NCI-H2107 (cell line): ENCODE measurements at regions not wholly inside any gene's neighbourhood (a gene's known extent, or its start where the extent isn't known, plus 50 kb on each side); places are given as distances from the start of the nearest gene placed in this dataset.

Source experiments
- DNase-seq: peaks from one replicate; lab custom pipeline; 2025; lab: John Stamatoyannopoulos, UW

DNA sequence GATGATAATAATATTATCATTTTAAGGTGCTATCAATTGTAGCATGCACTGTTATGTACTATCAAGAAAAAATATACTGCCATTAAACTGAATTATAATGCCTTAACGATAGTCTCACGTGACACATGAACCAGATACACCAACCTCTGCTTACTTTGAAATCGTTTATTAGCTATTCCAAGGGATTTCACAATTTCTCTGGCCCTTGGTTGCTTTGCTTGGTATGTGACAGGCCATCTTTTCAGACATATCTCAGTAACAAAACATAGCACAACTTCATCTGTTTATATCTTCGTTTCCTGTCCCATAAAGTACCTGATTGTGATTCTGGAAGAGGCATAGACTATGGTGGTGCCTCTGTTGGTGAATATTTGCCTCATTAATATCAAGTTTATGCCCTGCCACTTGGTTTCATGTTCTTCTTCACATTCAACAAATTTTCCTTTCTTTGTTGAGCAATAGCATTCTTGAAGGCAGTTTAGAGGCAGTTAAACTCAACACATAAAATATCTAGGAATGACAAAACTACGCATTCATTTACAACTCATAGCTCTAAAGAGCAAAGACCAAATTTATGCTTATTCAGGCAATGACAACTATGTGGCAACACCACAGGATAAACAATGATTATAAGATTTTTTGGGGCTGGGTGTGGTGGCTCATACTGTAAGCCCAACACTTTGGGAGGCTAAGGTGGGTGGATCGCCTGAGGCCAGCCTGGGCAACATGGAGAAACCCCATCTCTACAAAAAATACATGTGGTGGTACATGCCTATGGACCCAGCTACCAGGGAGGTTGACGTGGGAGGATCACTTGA, 84.3 kb downstream of the MCFD2 start:
- no peak for DNase-seq

DNA sequence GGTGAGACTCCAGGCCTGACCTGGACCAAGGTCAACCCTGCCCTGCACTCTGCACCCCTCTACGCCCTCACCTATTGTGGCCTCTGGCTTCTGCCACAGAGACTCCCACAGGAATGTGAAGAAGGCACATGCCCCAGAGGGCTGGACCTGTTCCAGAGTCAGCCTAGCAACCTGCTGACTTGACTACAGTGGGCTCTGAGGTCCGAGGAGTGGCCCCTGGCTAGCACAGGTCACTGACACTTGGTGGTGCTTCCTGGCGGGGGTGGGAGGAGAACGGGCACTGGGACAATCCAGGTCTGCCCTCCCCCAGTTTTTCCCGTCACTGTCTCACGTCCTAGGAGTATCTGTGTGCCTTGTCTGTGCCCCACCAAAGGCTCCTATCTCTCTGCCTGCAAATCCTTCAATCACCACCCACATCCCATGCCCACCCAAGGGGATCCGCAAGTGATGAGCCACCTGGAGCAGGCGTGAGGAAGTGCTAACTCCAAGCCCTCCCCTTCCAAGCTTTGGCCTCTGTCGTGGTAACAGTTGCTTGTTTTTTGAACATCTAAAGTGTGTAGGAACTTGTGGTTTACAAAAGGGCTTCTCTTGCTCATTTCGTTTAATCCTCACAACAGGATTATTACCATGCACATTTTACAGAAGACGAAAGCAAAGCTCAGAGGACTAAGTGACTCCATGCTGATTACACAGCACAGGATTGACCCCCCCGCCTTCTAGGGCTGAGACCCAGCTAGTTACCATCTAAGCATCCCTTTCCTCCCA, 86.2 kb downstream of the MCFD2 start:
- no peak for DNase-seq

DNA sequence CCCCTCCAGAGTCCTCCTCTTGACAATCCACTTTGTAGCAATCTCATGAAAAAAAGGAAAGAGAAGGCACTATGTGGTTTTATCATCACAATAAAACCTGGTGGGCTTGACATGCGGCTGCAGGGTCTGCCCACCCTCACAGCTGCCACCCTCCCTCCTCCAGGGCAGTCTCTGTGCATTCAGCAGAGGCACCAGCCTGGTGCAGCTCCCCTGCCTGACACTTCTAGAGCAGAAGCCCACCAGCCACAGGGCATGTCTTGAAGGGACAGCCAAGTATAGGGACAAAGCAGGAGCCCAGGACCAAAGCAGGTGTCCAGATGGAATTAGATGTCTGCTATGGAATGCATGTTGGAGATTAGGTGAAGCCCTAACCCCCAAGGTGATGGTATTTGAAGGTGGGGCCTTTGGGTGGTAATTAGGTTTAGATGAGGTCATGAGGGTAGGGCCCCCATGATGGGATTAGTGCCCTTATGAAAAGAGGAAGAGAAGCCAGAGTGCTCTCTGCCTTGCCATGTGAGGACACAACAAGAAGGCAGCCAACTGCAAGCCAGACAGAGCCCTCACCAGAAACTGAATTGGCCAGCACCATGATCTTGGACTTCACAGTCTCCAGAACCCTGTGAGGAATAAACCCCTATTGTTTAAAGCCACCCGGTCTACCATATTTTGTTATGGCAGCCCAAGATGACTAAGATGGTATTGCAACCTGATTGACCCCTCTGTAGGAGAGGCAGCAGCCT, 86.9 kb downstream of the MCFD2 start:
- no peak for DNase-seq

DNA sequence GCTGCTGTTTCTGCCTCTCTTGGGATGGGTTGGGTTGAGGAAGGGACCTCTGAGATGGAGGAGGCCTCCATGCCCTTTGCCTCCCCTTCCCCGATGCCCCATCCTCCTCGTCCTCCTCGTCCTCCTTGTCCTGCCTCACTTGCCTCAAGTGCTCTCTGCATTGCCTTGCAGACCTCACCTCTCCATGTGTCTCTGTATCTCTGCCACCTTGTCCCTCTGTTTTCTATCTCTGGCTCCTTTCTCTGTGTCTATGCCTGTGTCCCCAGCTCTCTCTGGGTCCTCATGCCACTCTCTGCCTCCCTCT, 87.5 kb downstream of the MCFD2 start:
- DNase-seq, result no peak

DNA sequence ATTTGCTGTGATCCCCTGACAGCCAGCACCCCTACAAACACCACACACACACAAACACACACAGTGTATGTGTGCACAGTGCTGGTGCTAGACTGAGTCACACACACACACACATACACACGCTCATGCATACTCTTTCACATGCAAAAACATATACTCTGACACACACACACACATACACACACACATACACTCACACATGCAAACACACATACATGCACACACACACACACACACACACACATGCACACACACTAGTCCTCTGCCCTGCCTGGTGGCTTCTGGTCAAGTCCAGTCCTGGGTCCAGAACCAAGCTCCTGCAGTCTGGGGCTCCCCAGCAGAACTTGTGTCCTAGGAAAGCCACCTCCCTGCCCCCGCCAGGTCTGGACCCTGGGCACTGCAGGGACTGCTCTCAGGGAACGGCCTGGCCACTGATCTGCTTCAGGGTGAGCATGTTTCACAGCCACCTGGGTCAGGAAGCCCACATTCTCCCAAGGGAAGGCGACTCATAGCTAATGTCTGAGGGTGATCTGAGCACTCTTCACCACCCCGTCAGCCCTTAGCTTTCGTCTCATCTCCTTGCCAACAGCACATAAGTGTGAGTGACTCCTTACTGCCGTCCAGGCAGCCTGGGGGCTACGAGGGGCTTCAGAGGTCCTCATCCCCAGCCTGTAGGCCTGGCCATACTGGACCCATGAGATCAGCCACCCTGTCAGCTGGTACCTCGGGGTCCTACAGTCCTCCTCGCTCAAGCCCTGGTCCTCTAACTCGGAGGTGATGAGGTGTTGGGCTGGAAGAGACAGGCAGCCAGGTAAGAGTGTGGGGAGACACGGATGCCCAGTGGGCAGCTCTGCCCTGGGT, 88.1 kb downstream of the MCFD2 start:
- DNase-seq, result no peak

DNA sequence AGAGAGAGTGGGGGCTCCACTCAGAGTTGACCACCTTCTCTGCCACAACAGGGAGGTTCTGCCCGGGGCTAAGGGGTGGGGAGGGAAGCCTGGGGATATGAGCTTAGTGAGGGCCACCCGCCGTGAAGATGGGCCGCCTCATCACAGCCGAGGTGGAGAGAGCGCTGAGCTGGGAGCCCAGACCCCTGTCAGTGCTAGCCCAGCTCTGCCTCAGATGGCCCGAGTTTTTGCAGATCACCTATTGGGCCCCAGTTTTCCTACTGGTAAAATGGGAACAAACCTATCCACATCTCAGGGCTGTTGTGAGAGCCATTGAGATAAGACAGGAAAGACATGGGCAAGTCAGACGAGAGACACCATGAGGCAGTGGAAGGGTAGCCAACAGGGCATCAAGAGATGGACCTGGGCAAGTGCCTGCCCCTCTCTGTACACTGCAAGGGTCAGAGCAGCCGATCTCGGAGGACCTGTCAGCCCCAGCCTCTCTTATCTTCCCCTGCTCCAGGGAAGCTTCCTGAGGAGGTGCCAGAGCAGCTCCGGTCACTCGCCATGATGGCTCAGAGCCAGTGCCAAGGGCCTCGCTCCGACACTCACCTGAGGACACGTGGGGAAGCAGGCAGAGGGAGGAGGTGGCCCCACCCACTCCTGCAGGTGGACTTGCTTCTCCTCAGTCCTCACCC, 88.9 kb downstream of the MCFD2 start:
- DNase-seq, result no peak

DNA sequence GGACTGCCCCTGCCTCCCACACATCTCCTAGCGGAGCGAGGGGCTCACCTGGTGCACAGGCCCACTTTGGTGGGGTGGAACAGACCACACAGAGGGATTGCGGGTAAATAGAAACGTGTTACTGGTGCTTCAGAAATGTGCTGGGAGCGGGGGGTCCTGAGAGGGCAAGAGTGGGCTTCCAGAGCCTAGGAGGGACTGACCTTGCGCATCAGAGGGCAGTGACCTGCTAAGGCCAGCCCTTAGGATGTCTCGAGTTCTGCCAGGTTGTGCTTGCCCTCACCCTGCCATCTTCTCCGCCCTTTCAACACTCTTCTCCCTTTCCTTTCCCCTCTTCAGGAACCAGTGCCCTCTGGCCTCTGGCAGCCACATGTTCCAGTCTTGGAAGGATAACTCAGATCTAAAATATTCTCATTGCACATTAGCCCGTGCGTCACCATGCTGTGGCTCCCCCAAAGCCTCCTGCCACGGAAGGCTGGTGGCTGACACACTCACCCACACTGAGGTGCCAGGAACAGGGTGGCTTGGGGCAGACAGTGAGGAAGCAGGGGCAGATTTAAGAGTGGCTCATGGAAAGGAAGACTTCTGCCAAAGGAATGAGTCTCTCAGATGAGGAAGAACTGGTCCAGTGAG, 89.6 kb downstream of the MCFD2 start:
- DNase-seq, result no peak

DNA sequence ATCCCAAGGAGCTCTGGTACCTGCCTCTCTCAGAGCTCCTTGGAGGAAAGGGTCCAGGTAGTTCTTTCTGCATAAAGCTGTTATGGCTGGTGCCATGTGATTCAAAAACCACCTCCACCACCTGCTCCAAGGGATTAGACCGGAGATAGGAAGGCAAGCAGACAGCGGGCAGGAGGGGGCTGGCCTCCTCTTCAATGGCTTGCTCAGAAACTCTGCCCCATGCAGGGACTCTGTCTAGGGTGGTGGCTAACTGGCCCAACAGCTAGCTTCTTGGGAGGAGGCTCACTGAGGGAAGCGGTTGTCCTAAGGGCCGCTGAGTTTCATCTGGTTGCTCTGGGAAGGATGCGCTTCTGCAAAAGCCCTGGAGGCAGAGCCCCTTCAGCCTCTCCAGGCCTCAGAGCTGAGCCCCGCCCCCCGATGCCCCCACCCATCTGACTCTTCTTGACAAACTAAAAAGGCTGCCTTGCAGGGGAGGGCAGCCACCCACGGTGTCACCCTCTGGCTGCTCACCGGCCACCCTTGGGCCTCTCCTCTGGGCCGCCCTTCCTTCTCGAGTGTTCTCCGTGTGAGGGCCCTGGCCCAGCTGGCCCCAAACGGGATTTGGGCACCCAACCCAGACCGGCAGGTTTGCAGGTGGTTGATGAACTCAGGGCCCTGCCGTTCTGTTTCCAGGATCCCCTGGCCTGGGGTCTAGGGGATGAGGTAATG, 90.2 kb downstream of the MCFD2 start:
- DNase-seq, result no peak

DNA sequence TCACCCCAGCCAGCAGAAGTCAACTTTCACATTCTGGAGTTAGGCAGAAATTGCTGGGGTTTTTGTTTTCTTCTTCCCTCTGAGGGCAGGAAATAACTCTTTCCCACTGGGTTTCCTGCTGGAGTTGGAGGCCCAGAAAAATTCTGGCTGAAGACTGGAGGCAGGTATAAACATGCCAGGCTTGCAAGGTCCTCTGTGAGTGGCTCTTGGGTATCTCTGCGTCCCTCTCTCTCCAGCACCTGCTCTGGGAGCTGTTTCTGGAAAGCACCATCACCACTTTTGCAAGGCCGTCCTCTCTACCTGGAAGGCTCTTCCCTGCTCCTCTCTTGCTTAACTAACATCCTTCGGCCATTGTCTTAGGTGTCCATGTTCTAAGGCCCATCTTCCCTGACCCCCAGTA, 91.0 kb downstream of the MCFD2 start:
- no peak for DNase-seq

DNA sequence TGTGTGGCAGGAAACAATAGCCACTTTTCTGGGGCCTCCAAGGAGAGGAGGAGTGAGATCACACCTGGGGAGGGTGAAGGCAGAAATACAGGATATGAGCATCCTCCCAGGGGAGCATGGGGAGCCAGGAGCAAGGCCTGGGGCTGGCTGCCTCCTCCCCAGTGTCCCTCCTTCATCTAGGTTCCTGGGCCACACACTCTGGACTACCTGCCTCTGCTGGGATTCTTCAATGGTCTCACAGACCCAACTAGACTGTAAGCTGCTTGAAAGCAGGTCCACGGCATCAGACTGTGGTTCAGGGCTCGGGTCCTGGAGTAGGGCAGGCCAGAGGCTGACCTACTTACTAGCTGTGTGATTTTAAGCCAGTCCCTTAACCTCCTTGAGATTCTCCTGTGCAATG, 94.0 kb downstream of the MCFD2 start:
- DNase-seq, result no peak

DNA sequence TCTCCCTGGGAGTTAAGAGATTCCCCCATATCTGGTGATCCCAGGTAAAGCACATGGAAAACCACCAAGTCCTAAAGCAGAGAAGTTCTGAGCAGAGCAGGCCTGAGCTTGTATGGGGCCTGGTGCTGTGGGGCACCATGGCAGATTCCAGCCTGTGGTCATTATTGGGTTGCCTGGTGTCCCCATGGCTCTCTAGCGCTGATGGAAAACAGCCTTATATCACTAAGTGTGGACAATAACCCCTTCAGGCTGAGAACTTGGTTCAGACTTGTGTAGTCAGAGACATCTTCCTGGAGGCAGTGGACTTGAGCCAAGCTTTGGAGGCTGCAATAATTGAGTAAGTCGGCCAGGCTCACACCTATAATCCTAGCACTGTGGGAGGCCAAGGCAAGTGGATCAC, 96.8 kb downstream of the MCFD2 start:
- DNase-seq, result no peak

DNA sequence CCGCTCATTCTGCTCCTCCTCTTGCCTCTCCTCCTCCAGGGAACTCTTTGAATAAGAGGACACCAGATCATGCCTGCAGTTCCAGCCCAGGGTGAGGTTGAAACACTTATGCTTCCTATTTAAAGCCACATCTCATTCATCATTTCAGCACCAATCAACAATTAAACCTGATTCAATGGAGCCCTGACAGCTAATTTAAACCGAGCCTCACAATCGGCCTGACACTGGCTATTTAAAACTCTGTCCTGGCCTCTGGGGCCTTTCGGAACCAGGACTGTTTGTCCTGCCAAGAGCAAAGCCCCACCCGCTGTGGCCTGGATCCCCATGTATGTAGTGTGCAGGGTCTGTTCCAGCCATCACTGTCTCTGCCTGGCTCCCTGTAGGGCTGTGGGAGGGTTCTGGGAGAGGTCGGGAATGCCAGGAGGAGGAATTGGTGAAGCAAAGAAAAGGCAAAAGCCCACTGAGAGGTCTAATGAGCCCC, 97.4 kb downstream of the MCFD2 start:
- DNase-seq, result no peak

DNA sequence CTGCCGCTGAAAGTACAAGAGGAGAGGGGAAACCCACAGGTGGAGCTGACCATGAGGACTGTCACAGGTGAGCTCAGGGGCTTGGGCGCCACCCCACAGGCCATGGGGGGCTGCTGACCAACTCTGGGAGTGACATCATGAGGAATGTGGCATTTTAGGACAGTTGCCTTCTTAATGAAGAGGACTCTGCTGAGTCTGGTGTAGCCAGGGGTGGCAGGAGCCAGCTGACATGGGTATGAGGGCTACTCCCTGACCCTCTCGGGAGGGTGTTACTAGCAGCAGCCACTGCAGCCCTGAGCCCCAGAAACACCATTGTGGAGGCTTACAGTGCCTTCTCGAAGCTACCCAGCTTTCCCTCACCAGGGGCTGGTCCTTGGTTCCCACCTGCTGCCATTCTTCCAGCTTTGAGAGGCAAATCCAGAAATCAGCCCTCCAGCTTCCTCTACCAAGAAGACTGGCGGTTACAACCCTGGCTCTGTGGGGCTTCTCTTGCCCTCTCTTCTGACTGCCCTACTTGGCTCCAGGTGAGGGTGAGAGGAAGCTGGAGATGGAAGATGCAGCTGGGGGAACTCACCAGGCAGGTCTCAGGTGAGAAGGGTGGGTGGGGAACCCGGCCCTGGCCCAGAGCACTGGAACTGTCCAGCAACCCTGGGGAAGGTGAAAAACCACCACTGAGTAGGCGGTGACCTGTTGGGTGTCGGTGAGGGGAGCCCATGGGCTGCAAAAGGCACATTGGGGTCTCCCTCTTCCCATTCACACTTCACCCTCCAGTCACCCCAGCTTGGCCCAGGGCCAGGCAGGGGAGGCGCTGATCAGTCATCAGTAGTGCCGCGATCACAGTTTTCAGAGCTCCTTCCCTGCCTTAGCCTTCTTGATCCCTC, 98.5 kb downstream of the MCFD2 start:
- DNase-seq, result no peak

DNA sequence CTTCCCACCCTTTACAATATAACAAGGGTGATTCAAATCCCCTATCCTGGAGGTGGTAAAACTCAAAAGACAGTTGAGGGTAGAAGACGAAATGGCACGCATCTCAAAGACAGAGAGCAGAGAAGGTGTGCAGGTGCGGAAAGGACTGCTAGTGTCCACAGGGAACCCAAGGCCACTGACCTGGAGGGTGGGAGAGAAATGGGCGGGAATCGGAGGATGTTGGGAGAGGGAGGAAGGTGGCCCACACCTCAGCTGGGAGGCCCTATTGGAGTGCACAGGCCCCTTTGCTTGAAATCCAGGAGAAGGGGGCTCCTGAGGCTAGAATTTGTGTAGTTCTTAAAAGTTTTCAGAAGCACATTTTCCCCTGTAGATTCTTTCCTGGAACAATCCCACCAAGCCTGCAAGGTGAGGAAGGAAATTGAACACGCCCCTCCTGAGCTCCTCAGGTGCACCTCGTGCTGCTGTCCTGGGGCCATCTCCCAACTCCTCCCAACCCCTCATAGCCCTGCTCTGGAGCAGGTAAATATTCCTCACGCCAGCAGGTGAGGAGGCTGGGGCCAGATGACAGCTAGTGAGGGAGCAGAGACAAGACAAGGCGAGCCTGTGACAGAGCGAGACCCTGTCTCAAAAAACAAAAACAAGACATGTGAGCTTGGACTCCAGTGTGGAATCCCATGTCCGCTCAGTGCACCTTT, 99.3 kb downstream of the MCFD2 start:
- DNase-seq, result no peak

DNA sequence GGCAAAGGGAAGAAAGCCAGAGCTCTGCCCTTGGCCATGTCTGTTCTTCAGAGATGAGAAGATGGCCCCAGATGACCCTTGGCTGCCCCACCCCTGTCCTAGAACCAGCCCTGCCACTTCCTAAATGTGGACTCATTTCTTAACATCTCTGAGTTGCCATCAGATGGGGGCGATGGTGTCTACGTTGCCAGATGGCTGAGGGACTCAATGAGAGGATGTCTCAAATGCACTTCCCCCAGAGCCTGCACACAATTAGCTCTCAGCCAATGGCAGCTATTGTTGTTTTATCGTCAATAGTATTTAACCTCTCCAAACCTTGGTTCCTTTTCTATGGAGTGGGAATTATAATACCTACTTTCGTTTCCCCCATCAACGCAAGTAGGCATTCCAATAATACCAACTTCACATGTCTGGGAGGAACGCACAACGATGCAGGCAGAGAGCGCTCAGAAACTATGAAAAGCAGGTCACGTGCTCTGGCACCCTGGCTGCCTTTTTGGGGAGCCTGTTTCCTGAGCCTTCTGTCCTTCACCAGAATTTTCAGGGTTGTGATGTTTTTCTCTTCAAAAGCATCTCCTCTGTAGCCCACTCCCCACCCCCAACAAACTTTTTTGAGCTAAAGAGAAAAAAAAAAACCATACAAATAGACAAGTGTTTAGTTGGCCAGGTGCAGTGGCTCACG, 100.3 kb downstream of the MCFD2 start:
- no peak for DNase-seq

DNA sequence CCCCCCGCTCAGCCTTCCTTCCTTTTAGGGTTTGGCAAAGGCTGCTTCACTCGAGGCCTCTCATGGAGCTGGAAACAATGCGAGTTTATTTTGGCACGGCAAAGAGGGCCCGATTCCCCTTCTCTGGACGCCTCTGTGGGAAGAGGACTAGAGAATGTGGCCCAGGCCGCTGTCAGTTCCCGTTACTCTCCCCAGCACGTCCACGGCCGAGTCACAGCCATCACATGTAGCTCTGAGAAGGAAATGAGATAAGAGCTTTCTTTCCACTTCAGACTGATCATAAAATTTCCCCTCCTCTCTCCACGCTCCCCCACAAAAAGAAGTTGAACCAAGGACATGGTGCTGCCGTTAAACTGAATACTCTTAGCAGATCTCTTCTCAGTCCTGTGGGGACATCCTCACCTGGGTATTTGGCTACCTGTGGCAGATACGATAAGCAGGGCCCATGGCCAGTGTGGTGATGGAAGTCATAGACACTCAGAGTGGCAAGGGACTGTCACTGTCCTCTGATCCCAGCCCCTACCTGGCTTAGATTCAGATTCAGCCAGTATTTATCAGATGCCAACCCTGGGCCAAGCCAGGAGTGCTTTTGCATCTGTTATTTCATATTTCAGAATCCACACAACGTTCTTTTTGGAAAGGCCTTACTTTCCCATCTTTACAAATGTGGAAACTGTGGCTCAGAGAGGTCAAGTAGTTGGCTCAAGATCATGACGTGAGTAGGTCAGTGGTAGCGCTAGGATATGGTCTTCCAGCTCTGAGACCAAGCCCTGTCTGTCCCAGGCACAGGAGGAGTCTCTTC, 101.2 kb downstream of the MCFD2 start:
- DNase-seq, result no peak

DNA sequence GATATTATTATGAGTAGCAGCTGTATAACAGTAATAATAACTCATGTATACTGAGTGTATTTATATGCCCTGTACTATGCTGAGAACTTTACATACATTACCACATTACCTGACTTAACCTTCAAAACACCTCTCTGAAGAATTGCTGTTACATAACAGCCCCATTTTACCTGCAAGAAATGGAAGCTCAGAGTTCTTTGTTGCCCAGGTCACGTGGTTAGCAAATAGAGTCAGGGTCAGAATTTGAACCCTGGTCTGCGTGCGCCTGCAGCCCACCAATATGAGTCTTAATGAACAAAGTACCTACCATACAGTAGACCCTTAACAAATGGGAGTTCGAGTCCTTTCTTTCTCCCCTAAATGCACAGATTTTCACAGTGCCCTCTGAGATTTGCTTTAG, 101.9 kb downstream of the MCFD2 start:
- DNase-seq, result no peak
